K562 (cell line): ENCODE measurements at regions not wholly inside any gene's neighbourhood (a gene's known extent, or its start where the extent isn't known, plus 50 kb on each side); places are given as distances from the start of the nearest gene placed in this dataset.

ENCODE experiments used
- CHCHD3 ChIP-seq: fragments of 250-450 bp; sonication (Bioruptor Pico); IDR thresholded peaks from 2 replicates; pipeline ENCODE4 v2.1.2; 2022; ENCODE audit warnings: mild to moderate bottlenecking
- EGR1 ChIP-seq: fragments of 450-650 bp; conservative IDR thresholded peaks from 2 replicates; pipeline ENCODE4 v1.6.1; 2017; ENCODE audit warnings: mild to moderate bottlenecking
- TF ChIP-seq, protein P1 (sequence below), 3 experiments: IDR thresholded peaks in 2 of 3; conservative IDR thresholded peaks in 1 of 3; 2 replicates each; pipeline ENCODE4 v1.5.1; 2011 to 2012; ENCODE audit warnings: low read length in 3 of 3, mild to moderate bottlenecking in 3 of 3, control low read depth in 2 of 3, improper control_type of control experiment in 1 of 3, inconsistent platforms in 1 of 3, low read depth in 1 of 3, mixed read lengths in 1 of 3, moderate library complexity in 1 of 3; ENCODE audit not compliant: insufficient read depth in 2 of 3

DNA sequence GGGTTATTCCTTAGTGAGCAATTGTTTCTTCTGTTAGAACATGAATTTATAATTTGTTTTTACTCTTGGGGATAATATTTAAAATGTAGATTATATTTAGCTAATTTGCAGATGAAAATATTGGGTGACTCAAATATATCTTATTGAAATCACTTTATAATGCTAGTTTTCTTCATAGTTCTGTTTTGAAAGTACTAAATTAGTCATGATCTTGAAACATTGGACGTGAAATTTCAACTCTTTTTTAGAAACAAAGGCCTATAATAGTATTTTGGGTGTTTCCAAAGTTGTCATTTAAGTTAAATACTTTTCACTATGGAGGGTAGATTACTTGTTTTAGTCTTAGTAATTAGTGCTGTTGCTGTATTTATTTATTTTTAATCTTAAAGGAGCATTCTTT lies 250.9 kb downstream of the UTRN start:
- TF ChIP-seq EGR1 (no peak), CHCHD3 (no peak)
- TF ChIP-seq, protein P1, sequence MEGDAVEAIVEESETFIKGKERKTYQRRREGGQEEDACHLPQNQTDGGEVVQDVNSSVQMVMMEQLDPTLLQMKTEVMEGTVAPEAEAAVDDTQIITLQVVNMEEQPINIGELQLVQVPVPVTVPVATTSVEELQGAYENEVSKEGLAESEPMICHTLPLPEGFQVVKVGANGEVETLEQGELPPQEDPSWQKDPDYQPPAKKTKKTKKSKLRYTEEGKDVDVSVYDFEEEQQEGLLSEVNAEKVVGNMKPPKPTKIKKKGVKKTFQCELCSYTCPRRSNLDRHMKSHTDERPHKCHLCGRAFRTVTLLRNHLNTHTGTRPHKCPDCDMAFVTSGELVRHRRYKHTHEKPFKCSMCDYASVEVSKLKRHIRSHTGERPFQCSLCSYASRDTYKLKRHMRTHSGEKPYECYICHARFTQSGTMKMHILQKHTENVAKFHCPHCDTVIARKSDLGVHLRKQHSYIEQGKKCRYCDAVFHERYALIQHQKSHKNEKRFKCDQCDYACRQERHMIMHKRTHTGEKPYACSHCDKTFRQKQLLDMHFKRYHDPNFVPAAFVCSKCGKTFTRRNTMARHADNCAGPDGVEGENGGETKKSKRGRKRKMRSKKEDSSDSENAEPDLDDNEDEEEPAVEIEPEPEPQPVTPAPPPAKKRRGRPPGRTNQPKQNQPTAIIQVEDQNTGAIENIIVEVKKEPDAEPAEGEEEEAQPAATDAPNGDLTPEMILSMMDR (IDR thresholded peaks at IDR 0.05 in 2 of 3, conservative IDR thresholded peaks at IDR 0.05 in 1 of 3; ENCODE audit: insufficient read depth in 2 of 3, low read depth in 1 of 3, low read length in 3 of 3): no peak
